IMR-90 (cell line): ENCODE measurements at regions not wholly inside any gene's neighbourhood (a gene's known extent, or its start where the extent isn't known, plus 50 kb on each side); places are given as distances from the start of the nearest gene placed in this dataset.

Source experiments
- ATAC-seq: fragments of 200-7000 bp; cut with Tn5 transposase; 2 replicates; pipeline ENCODE4 v1.9.1; 2020; ENCODE audit warnings: low read depth, mild to moderate bottlenecking, moderate library complexity
- BruUV-seq: library from RNA; stranded (reverse); fragments of 400-500 nt; replicated peaks from 2 replicates; lab custom pipeline; 2021; lab: Mats Ljungman, UMichigan
- CTCF ChIA-PET: fragments of 300-600 bp; formaldehyde crosslinking; extraction: SDS; loops from one replicate; lab custom pipeline; 2021; ENCODE audit warnings: antibody characterized with exemption; lab: Yijun Ruan, JAX
- POLR2A ChIA-PET: fragments of 300-600 bp; sonication (Branson Sonifier 250); formaldehyde crosslinking; loops from one replicate; lab custom pipeline; 2022; ENCODE audit warnings: antibody characterized with exemption; ENCODE audit not compliant: unreplicated experiment; lab: Charles Lee
- DNase-seq: peaks from one replicate; pipeline ENCODE4 v3.0.0; 2013
- H2AFZ ChIP-seq: replicated peaks from 2 replicates; pipeline ENCODE3; 2013; ENCODE audit warnings: low read length, mild to moderate bottlenecking; ENCODE audit not compliant: poor library complexity
- H2AK5ac ChIP-seq: 2 replicates; pipeline ENCODE4 v1.6.1; 2013; ENCODE audit warnings: low read depth, low read length, inconsistent platforms
- H2AK9ac ChIP-seq: replicated peaks from 2 replicates; pipeline ENCODE3; 2013; ENCODE audit warnings: mild to moderate bottlenecking, low read depth, low read length, moderate library complexity; ENCODE audit not compliant: poor library complexity
- H2BK120ac ChIP-seq: 2 replicates; pipeline ENCODE4 v1.6.1; 2013; ENCODE audit warnings: low read depth, low read length, inconsistent platforms
- H2BK15ac ChIP-seq: 3 replicates; pipeline ENCODE4 v1.6.1; 2013; ENCODE audit warnings: low read depth, low read length, inconsistent platforms
- H2BK20ac ChIP-seq: 2 replicates; pipeline ENCODE4 v1.6.1; 2013; ENCODE audit warnings: low read depth, mild to moderate bottlenecking, inconsistent platforms, low read length, moderate library complexity
- H2BK5ac ChIP-seq: 2 replicates; pipeline ENCODE4 v1.6.1; 2013; ENCODE audit warnings: mild to moderate bottlenecking, low read depth, low read length, inconsistent platforms; ENCODE audit not compliant: poor library complexity, severe bottlenecking
- H3K14ac ChIP-seq: replicated peaks from 2 replicates; pipeline ENCODE4 v1.6.1; 2013; ENCODE audit warnings: low read depth, low read length, inconsistent platforms
- H3K18ac ChIP-seq: 2 replicates; pipeline ENCODE4 v1.6.1; 2013; ENCODE audit warnings: low read depth, low read length, control low read depth
- H3K23ac ChIP-seq: 2 replicates; pipeline ENCODE4 v1.6.1; 2013; ENCODE audit warnings: low read depth, low read length, inconsistent platforms
- H3K27ac ChIP-seq: 2 replicates; pipeline ENCODE4 v1.5.1; 2013; ENCODE audit warnings: mild to moderate bottlenecking, control low read depth, low read length; ENCODE audit not compliant: insufficient read depth
- H3K27me3 ChIP-seq: 2 replicates; pipeline ENCODE4 v1.6.1; 2013; ENCODE audit warnings: low read length; ENCODE audit not compliant: control insufficient read depth, insufficient read depth
- H3K36me3 ChIP-seq: 2 replicates; pipeline ENCODE4 v1.6.1; 2013; ENCODE audit warnings: low read length, mixed read lengths; ENCODE audit not compliant: control insufficient read depth, insufficient read depth
- H3K4ac ChIP-seq: 2 replicates; pipeline ENCODE4 v1.6.1; 2013; ENCODE audit warnings: low read depth, low read length, inconsistent platforms
- H3K4me1 ChIP-seq: 2 replicates; pipeline ENCODE4 v1.6.1; 2013; ENCODE audit warnings: low read length, mixed read lengths; ENCODE audit not compliant: control insufficient read depth, insufficient read depth
- H3K4me2 ChIP-seq: 2 replicates; pipeline ENCODE4 v1.6.1; 2013; ENCODE audit warnings: low read depth, mild to moderate bottlenecking, control low read depth, low read length, moderate library complexity
- H3K4me3 ChIP-seq: 2 replicates; pipeline ENCODE4 v1.5.1; 2013; ENCODE audit warnings: low read depth, mild to moderate bottlenecking, control low read depth, low read length, moderate library complexity; ENCODE audit not compliant: insufficient read depth
- H3K56ac ChIP-seq: 2 replicates; pipeline ENCODE4 v1.6.1; 2013; ENCODE audit warnings: low read length, inconsistent platforms; ENCODE audit not compliant: insufficient read depth; ENCODE audit errors: extremely low read depth
- H3K79me1 ChIP-seq, 2 experiments: 2 replicates each; pipeline ENCODE4 v1.6.1; 2013; ENCODE audit warnings: low read length in 2 of 2, inconsistent platforms in 1 of 2, low read depth in 1 of 2
- H3K9ac ChIP-seq: 2 replicates; pipeline ENCODE4 v1.6.1; 2013; ENCODE audit warnings: low read depth, low read length, control low read depth
- H3K9me1 ChIP-seq: 2 replicates; pipeline ENCODE4 v1.6.1; 2013; ENCODE audit warnings: low read length, inconsistent platforms; ENCODE audit not compliant: insufficient read depth
- H3K9me3 ChIP-seq: 2 replicates; pipeline ENCODE4 v1.6.1; 2013; ENCODE audit warnings: low read length; ENCODE audit not compliant: control insufficient read depth, insufficient read depth
- H4K20me1 ChIP-seq: 2 replicates; pipeline ENCODE4 v1.6.1; 2013; ENCODE audit warnings: low read length, inconsistent platforms; ENCODE audit not compliant: insufficient read depth
- H4K5ac ChIP-seq: 2 replicates; pipeline ENCODE4 v1.6.1; 2013; ENCODE audit warnings: mild to moderate bottlenecking, low read depth, low read length, control low read depth
- H4K8ac ChIP-seq, 2 experiments: 2 replicates each; pipeline ENCODE4 v1.6.1; 2013; ENCODE audit warnings: low read depth in 2 of 2, low read length in 2 of 2, control low read depth in 1 of 2, inconsistent platforms in 1 of 2
- H4K91ac ChIP-seq: 2 replicates; pipeline ENCODE4 v1.6.1; 2013; ENCODE audit warnings: low read depth, low read length, inconsistent platforms; ENCODE audit not compliant: insufficient read depth
- CTCF ChIP-seq: conservative IDR thresholded peaks from 2 replicates; pipeline ENCODE4 v1.5.1; 2012; ENCODE audit warnings: mild to moderate bottlenecking, low read depth, low read length, improper control_type of control experiment
- ELK1 ChIP-seq: fragments of 150-350 bp; IDR thresholded peaks from 2 replicates; pipeline ENCODE4 v1.6.1; 2016; ENCODE audit warnings: low read depth, mild to moderate bottlenecking, low read length, moderate library complexity, borderline replicate concordance
- FOS ChIP-seq: fragments of 150-350 bp; IDR thresholded peaks from 2 replicates; pipeline ENCODE4 v1.6.1; 2016; ENCODE audit warnings: low read depth, low read length
- MAFK ChIP-seq: IDR thresholded peaks from 2 replicates; pipeline ENCODE4 v1.6.1; 2012; ENCODE audit warnings: low read depth, low read length, improper control_type of control experiment
- MAZ ChIP-seq: IDR thresholded peaks from 2 replicates; pipeline ENCODE4 v1.6.1; 2012; ENCODE audit warnings: low read depth, mild to moderate bottlenecking, low read length, improper control_type of control experiment, moderate library complexity, borderline replicate concordance
- NFE2L2 ChIP-seq: fragments of 150-350 bp; IDR thresholded peaks from 2 replicates; pipeline ENCODE4 v1.6.1; 2016; ENCODE audit warnings: low read depth, mild to moderate bottlenecking, low read length
- POLR2A ChIP-seq: IDR thresholded peaks from 2 replicates; pipeline ENCODE4 v1.6.1; 2012; ENCODE audit warnings: mild to moderate bottlenecking, low read depth, low read length
- RAD21 ChIP-seq: IDR thresholded peaks from 2 replicates; pipeline ENCODE4 v1.6.1; 2012; ENCODE audit warnings: low read length, improper control_type of control experiment
- RCOR1 ChIP-seq: IDR thresholded peaks from 2 replicates; pipeline ENCODE4 v1.6.1; 2012; ENCODE audit warnings: mild to moderate bottlenecking, low read length, improper control_type of control experiment; ENCODE audit not compliant: insufficient replicate concordance
- RFX5 ChIP-seq: IDR thresholded peaks from 2 replicates; pipeline ENCODE4 v1.8.0; 2012; ENCODE audit warnings: low read depth, mild to moderate bottlenecking, low read length, moderate library complexity
- SMC3 ChIP-seq: fragments of 150-350 bp; IDR thresholded peaks from 2 replicates; pipeline ENCODE4 v1.6.1; 2016; ENCODE audit warnings: low read depth, mild to moderate bottlenecking, antibody characterized with exemption, low read length, moderate library complexity
- USF2 ChIP-seq: fragments of 150-350 bp; IDR thresholded peaks from 2 replicates; pipeline ENCODE4 v1.6.1; 2017; ENCODE audit warnings: mild to moderate bottlenecking, antibody characterized with exemption, low read length, low read depth
- WGBS, 2 experiments: methylation state at CpG; one replicate each; pipeline versions ENCODE4 v1.1.5 to v1.1.7; 2013; ENCODE audit warnings: missing lambda C conversion rate in 2 of 2; ENCODE audit not compliant: insufficient read length in 1 of 2; ENCODE audit errors: extremely low coverage in 2 of 2; 5-methylcytosine and 5-hydroxymethylcytosine counted together
- dilution Hi-C: fragments of 300-500 bp; cut with HindIII; formaldehyde crosslinking; loops from one replicate; pipeline ENCODE4 v1.14.3; 2018; ENCODE audit warnings: low sequenced_read_pairs; ENCODE audit not compliant: unreplicated experiment
- in situ Hi-C: fragments of 300-500 bp; cut with MboI; formaldehyde crosslinking; loops from 3 replicates; pipeline ENCODE4 v1.14.3; 2019; ENCODE audit warnings: low sequenced_read_pairs, inconsistent platforms, mixed read lengths
- intact Hi-C: fragments of 100-400 bp; cut with micrococcal nuclease; formaldehyde crosslinking; loops from 2 replicates; pipeline ENCODE4 v1.10.0; 2022

GRCh38 chr11:71188073-71188472 lies 64.3 kb downstream of the SHANK2 start:
- no peak overlapping the region for H3K14ac ChIP-seq
- ATAC-seq (no peak), DNase-seq (no peak)
- no peaks in the 10 kb centered on the region; the same call in 1 of the 2 replicates for H4K20me1 ChIP-seq
- ChIA-PET POLR2A (no interaction called here), CTCF (no interaction called here)
- no peak overlapping the region for H2BK15ac ChIP-seq
- H3K79me1 ChIP-seq = no peaks in the 10 kb centered on the region
- H3K9me1 ChIP-seq = no peaks in the 10 kb centered on the region
- no peak overlapping the region for H3K4me2 ChIP-seq
- H2AFZ ChIP-seq = no peak overlapping the region
- no peak overlapping the region for H2BK5ac ChIP-seq
- no peak overlapping the region for H3K4me3 ChIP-seq
- dilution Hi-C loops = no loop called here
- no peak overlapping the region for H2BK20ac ChIP-seq
- no peak for TF ChIP-seq RCOR1
- TF ChIP-seq USF2 = no peak
- TF ChIP-seq SMC3 = no peak
- no peak for TF ChIP-seq CTCF
- TF ChIP-seq NFE2L2 = no peak
- TF ChIP-seq RAD21 = no peak
- no peak for TF ChIP-seq RFX5
- TF ChIP-seq FOS = no peak
- TF ChIP-seq POLR2A = no peak
- TF ChIP-seq MAZ = no peak
- TF ChIP-seq MAFK = no peak
- no peak for TF ChIP-seq ELK1
- no peak overlapping the region for H3K9ac ChIP-seq
- no peak overlapping the region for H3K18ac ChIP-seq
- no peaks in the 10 kb centered on the region for H3K27me3 ChIP-seq
- H3K36me3 ChIP-seq = peaks cover 3% of the 10 kb centered on the region; the same call in 1 of the 2 replicates
- H4K91ac ChIP-seq = no peak overlapping the region
- no peak overlapping the region for H2BK120ac ChIP-seq
- BruUV-seq = no TSS peak
- no peak overlapping the region for H3K23ac ChIP-seq
- no peaks in the 10 kb centered on the region for H3K4me1 ChIP-seq
- in situ Hi-C loops = no loop called here
- H4K8ac ChIP-seq = no peak overlapping the region
- H3K56ac ChIP-seq = no peak overlapping the region
- WGBS, 2 experiments = 83% methylated on average over 1 of the region's 8 CpGs; no CpG with 5 or more reads in 1 of the 2 experiments
- H3K27ac ChIP-seq = no peak overlapping the region
- H4K5ac ChIP-seq = no peak overlapping the region
- H2AK5ac ChIP-seq = no peak overlapping the region
- no peak overlapping the region for H3K4ac ChIP-seq
- H2AK9ac ChIP-seq = no peak overlapping the region
- intact Hi-C loops = no loop called here
- H3K9me3 ChIP-seq = no peaks in the 10 kb centered on the region
